Stimulated activated CD4-positive, alpha-beta T cell treated with anti-CD3 and anti-CD28 coated beads, Interleukin-15, amount 100 ng/mL, for 48 hours (primary cell): ENCODE measurements at regions not wholly inside any gene's neighbourhood (a gene's known extent, or its start where the extent isn't known, plus 50 kb on each side); places are given as distances from the start of the nearest gene placed in this dataset.

Experiments used
- DNase-seq, 2 donors: peaks; one replicate each; pipeline ENCODE4 v3.0.0-alpha.2; 2020; ENCODE audit warnings: low read depth in 2 of 2

- no peak for DNase-seq
These were observed 118.4 kb upstream of the SLC7A1 start for GRCh38 chr13:29713839-29714238.

DNA sequence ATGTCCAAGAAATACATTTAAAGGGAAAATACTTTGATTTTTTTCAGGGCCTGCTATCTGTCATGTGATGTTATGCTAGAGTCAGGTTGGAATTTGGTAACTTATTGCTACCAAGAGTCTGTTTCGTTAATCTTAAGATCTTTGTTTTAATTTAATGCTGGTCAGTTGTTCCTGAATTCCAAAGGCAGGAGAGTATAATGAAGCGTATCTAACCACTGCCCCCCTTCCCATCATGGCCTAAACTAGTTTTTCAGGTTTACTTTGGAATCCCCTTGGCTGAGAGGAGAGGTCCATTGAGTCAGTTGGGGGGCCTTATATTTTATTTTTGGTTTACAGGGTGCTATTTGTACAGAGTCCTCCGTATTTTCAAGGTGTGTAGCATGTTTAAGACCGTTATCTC is 116.3 kb upstream of the SLC7A1 start:
- DNase-seq = no peak

- DNase-seq = no peak
These were observed 115.0 kb upstream of the SLC7A1 start for GRCh38 chr13:29710511-29710910.

DNA sequence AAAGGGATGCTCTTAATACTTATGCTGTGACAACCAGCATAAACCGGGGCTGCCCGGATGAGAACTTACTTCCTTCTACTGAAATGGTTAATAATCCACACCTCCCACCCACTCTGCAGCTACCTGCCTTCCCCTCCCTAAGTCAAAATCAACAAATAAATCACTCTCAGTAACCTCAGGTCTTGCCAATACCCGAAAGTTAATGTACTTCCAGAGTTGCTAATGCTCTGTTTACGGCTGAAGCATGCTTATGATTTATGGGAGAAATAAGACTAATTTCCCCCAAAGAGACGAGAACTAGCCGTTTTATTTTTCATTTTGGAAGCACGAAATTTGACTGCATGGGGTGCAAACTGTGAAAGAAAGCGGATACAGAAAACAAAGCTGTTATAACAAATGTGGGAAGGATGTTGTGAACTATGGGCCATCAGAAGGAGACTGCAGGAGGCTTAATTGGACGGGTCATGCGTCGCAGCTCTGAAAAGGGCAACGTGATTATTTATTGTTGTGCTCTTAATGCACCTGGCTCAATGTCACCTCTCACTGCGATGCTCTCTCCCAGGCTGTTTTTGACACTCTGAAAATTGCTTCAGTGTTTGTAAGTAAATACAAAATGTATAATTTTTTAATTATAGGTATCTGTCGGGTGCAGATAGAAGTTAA is 114.0 kb upstream of the SLC7A1 start:
- no peak for DNase-seq

GRCh38 chr13:29707876-29708543 is 112.5 kb upstream of the SLC7A1 start:
- DNase-seq = peak; percentile 29 to 34

- no peak for DNase-seq
These were observed 111.4 kb upstream of the SLC7A1 start for GRCh38 chr13:29706923-29707322.

GRCh38 chr13:29704648-29705047 is 109.2 kb upstream of the SLC7A1 start:
- DNase-seq = no peak

GRCh38 chr13:29703421-29703820 is 107.9 kb upstream of the SLC7A1 start:
- no peak for DNase-seq

DNA sequence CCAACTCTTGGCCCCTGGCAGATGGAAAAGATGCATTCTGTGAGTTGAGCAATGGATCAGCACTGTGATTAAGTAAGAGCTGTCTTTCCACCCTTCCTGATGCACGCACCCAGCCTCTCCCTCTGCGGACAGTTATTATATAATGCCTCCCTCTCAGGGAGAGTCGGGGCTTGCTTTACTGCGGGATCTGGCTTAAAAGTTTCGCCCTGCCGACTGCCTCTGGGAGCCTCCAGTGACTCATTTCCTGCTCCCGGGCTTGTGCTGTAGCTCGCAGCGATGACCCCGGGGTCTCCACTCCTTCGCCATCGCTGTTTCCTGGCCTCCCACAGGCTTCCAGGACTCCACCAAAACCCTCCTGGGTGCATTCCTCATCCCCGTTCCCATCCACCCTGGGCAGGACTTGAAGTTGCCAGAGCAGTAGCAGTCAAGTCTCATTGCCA is 107.4 kb upstream of the SLC7A1 start:
- no peak for DNase-seq

GRCh38 chr13:29698106-29698505 is 102.6 kb upstream of the SLC7A1 start:
- no peak for DNase-seq

DNA sequence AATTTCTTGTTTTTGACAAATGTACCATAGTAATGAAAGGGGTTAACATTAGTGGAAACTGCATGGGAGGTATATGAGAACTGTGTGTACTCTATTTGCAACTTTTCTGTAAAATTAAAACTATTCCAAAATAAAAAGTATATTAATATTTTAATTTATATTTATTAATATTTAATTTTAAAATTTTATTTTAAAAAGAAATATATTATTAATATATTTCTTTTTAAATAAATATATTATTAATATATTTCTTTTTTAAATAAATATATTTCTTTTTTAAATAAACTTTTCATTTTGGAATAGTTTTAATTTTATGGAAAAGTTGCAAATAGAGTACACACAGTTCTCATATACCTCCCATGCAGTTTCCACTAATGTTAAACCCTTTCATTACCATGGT is 101.1 kb upstream of the SLC7A1 start:
- no peak for DNase-seq

- no peak for DNase-seq
These were observed 97.9 kb upstream of the SLC7A1 start for GRCh38 chr13:29693275-29693945.

DNA sequence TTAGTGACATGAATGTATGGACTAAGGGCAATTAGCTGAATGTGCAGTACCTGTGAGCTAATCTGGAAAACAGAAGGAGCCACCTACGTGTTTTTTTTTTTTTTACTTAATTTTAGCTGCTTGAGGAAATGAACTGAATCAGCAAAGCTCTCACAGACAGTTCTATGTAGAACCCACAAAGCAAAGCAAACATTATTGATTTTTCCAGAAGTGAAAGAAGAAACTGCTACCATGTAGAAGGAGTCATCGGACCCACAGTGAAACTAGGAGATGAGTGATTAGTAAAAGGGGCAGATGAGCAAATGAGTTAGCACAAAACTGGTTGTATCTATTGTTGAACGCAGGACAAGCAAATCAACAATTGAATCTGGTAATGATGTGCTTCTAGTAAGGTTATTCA is 94.1 kb upstream of the SLC7A1 start:
- DNase-seq = no peak

GRCh38 chr13:29688193-29688592 is 92.7 kb upstream of the SLC7A1 start:
- DNase-seq = no peak

DNA sequence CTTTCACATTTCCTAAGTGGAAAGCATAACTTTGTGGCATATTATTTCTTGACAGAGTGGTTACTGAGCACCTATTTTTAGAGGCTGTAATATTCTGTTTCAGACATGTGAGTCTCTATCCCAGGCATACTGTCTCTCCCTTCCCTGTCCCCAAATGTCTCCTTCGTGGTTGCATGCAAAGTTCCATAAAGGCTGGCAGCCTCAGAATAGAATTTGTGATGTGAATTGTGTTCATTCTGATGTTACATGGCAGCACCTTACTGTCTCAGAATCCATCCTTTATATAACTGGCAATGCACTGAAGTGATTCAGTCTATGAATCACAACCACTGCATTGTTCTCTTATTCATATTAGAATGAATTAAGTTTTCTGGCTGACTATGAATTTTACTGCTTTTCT is 89.0 kb upstream of the SLC7A1 start:
- no peak for DNase-seq

- DNase-seq = no peak
These were observed 87.6 kb upstream of the SLC7A1 start for GRCh38 chr13:29683041-29683440.

GRCh38 chr13:29681864-29682263 is 86.4 kb upstream of the SLC7A1 start:
- DNase-seq = no peak

DNA sequence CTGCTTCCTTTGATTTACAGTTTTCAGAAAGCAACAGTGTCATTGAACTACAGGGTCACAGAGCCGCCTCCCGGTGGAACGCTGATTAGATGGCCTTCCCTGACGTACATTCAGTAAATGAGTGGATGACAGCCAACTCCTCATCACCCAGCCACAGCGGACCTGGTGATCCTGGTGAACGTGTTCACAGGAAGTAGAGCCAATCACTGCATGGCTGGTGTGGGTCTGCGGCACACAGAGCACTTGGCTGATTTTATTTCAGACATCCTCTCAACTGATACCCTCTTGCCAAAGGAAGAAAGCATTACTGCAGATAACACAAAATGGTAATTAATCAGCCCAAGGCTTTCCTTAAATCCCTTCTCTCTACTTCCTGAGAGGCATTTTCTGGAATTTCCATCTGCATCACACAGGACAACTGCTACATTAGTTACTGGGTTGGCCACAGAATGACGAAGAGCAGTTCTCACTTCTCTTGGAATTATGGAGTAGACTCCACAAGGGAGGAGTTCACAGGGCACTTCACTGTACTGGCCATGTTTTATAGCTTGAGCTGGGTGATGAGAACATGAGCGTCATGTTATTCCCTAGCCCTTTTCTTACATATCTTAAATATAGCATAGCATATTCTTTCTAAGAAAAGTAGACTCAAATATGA is 84.0 kb upstream of the SLC7A1 start:
- no peak for DNase-seq

- DNase-seq = no peak
These were observed 82.1 kb upstream of the SLC7A1 start for GRCh38 chr13:29677627-29678026.

GRCh38 chr13:29676941-29677452 is 81.5 kb upstream of the SLC7A1 start:
- no peak for DNase-seq

GRCh38 chr13:29676535-29676934 is 81.0 kb upstream of the SLC7A1 start:
- DNase-seq = no peak

DNA sequence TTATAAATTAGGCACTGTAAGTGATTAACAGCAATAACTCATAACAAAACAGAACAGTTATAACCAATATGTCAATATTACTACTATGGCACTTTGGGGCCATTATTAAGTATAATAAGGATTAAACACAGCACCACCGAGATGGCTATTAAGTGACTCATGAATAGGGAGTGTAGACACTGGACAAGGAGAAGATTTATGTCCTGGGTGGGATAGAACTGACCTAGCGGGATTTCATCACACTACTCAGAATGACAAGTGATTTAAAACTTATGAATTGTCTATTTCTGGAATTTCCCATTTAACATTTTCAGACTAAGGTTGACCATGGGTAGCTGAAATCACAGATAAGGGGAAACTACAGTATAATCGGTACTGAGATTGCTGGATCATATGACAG is 79.0 kb upstream of the SLC7A1 start:
- no peak for DNase-seq
